ENCODE measurements at regions not wholly inside any gene's neighbourhood (a gene's known extent, or its start where the extent isn't known, plus 50 kb on each side); places are given as distances from the start of the nearest gene placed in this dataset.

- H3K4me1 ChIP-seq: no peaks in the 10 kb centered on the region
- no peaks in the 10 kb centered on the region for H3K36me3 ChIP-seq
- TF ChIP-seq CTCF (IDR thresholded peaks at IDR 0.05): no peak
- no peak for DNase-seq
- H3K27me3 ChIP-seq (ENCODE audit: low read depth): no peaks in the 10 kb centered on the region
- no peak for ATAC-seq
- H3K9me3 ChIP-seq: no peaks in the 10 kb centered on the region
- no peak overlapping the region for H3K4me3 ChIP-seq
- intact Hi-C loops (cut with DNase I): no loop called here
- no peak overlapping the region for H3K27ac ChIP-seq
Observed at GRCh38 chr1:198019126-198019525, 102.0 kb downstream of the LHX9 start.

- no peak overlapping the region for H3K4me3 ChIP-seq
- no peak for TF ChIP-seq CTCF (IDR thresholded peaks at IDR 0.05)
- intact Hi-C loops (cut with DNase I): no loop called here
- no peaks in the 10 kb centered on the region for H3K4me1 ChIP-seq
- H3K27me3 ChIP-seq (ENCODE audit: low read depth): no peaks in the 10 kb centered on the region
- no peak overlapping the region for H3K27ac ChIP-seq
- H3K9me3 ChIP-seq: no peaks in the 10 kb centered on the region
- DNase-seq (no peak), ATAC-seq (no peak)
- no peaks in the 10 kb centered on the region for H3K36me3 ChIP-seq
Observed at GRCh38 chr1:198024336-198024735, 107.2 kb downstream of the LHX9 start.

- Histone ChIP-seq H3K27me3 (ENCODE audit: low read depth) (no peaks in the 10 kb centered on the region), H3K9me3 (no peaks in the 10 kb centered on the region), H3K4me3 (no peak overlapping the region), H3K27ac (no peak overlapping the region), H3K36me3 (no peaks in the 10 kb centered on the region), H3K4me1 (no peaks in the 10 kb centered on the region)
- DNase-seq (no peak), ATAC-seq (no peak)
- TF ChIP-seq CTCF (IDR thresholded peaks at IDR 0.05): no peak
- intact Hi-C loops (cut with DNase I): no loop called here
Observed at GRCh38 chr1:198024782-198025181, 107.6 kb downstream of the LHX9 start.

- H3K4me3 ChIP-seq: no peak overlapping the region
- no peaks in the 10 kb centered on the region for H3K4me1 ChIP-seq
- DNase-seq (no peak), ATAC-seq (no peak)
- TF ChIP-seq CTCF (IDR thresholded peaks at IDR 0.05): no peak
- no peaks in the 10 kb centered on the region for H3K36me3 ChIP-seq
- H3K27me3 ChIP-seq (ENCODE audit: low read depth): no peaks in the 10 kb centered on the region
- no peaks in the 10 kb centered on the region for H3K9me3 ChIP-seq
- no peak overlapping the region for H3K27ac ChIP-seq
- intact Hi-C loops (cut with DNase I): no loop called here
Observed at GRCh38 chr1:198030682-198031081, 113.5 kb downstream of the LHX9 start.

GRCh38 chr1:198031086-198031485, 113.9 kb downstream of the LHX9 start:
- ATAC-seq (no peak), DNase-seq (no peak)
- no peak overlapping the region for H3K4me3 ChIP-seq
- no peak overlapping the region for H3K27ac ChIP-seq
- no peaks in the 10 kb centered on the region for H3K9me3 ChIP-seq
- intact Hi-C loops (cut with DNase I): no loop called here
- H3K36me3 ChIP-seq: no peaks in the 10 kb centered on the region
- H3K4me1 ChIP-seq: no peaks in the 10 kb centered on the region
- no peak for TF ChIP-seq CTCF (IDR thresholded peaks at IDR 0.05)
- H3K27me3 ChIP-seq (ENCODE audit: low read depth): no peaks in the 10 kb centered on the region

- TF ChIP-seq CTCF (IDR thresholded peaks at IDR 0.05): no peak
- no peak overlapping the region for H3K4me3 ChIP-seq
- H3K4me1 ChIP-seq: no peaks in the 10 kb centered on the region
- no peaks in the 10 kb centered on the region for H3K9me3 ChIP-seq
- DNase-seq (no peak), ATAC-seq (no peak)
- no peaks in the 10 kb centered on the region for H3K36me3 ChIP-seq
- no peaks in the 10 kb centered on the region for H3K27me3 ChIP-seq (ENCODE audit: low read depth)
- intact Hi-C loops (cut with DNase I): no loop called here
- H3K27ac ChIP-seq: no peak overlapping the region
Observed at GRCh38 chr1:198032668-198033067, 115.5 kb downstream of the LHX9 start.
